ENCODE measurements at regions not wholly inside any gene's neighbourhood (a gene's known extent, or its start where the extent isn't known, plus 50 kb on each side); places are given as distances from the start of the nearest gene placed in this dataset.

GRCh38 chr16:86316967-86317812 is 193.1 kb upstream of the FOXF1 start:
- H3K9ac ChIP-seq (ENCODE audit: low read length) = no peak overlapping the region
- H3K79me2 ChIP-seq (ENCODE audit: insufficient read depth, low read length) = no peaks in the 10 kb centered on the region
- BruUV-seq (replicated peaks) = no TSS peak
- no peak overlapping the region for H3K4me2 ChIP-seq (ENCODE audit: low read length)
- ChIA-PET RAD21 (ENCODE audit: low non-redundant PET in 1 of 2, low total read pairs in 2 of 2, uncharacterized antibody in 2 of 2, unreplicated experiment in 2 of 2) (no interaction called here), POLR2A (no interaction called here), CTCF (interaction anchor here (1.4 kb wide), 1 partner anchor 64 kb away, joined by 4 read pairs; no protein-coding TSS in a partner anchor)
- peak in 2 of 3 experiments; percentile 13 to 33; a peak in 3 of 6 replicates for TF ChIP-seq CTCF (IDR thresholded peaks at IDR 0.05 in 2 of 3, conservative IDR thresholded peaks at IDR 0.05 in 1 of 3; ENCODE audit: borderline replicate concordance in 1 of 3, insufficient read depth in 1 of 3, low read depth in 2 of 3, low read length in 2 of 3)
- TF ChIP-seq EZH2 (IDR thresholded peaks at IDR 0.05) = no peak
- H3K9me2 ChIP-seq (ENCODE audit: insufficient read depth) = no peaks in the 10 kb centered on the region
- H3K27ac ChIP-seq (ENCODE audit: low read depth, low read length) = no peak overlapping the region
- no peaks in the 10 kb centered on the region for H3K36me3 ChIP-seq (ENCODE audit: control insufficient read depth in 1 of 2, insufficient read depth in 2 of 2, low read length in 2 of 2)
- ATAC-seq = 0 out of 2 replicates have a peak, but pooled peaks have one; percentile 42
- intact Hi-C loops (cut with micrococcal nuclease) = no loop called here
- DNase-seq (ENCODE audit: low read depth, low spot score) = no peak
- H3K4me1 ChIP-seq (ENCODE audit: control insufficient read depth in 1 of 2, insufficient read depth in 2 of 2, low read length in 2 of 2) = no peaks in the 10 kb centered on the region
- H3K9me3 ChIP-seq (ENCODE audit: control insufficient read depth in 1 of 2, insufficient read depth in 1 of 2, low read depth in 1 of 2, low read length in 2 of 2) = no peaks in the 10 kb centered on the region
- H2AFZ ChIP-seq (ENCODE audit: low read depth, low read length, poor library complexity, severe bottlenecking) = peak overlapping the region; percentile 48
- no peaks in the 10 kb centered on the region for H4K20me1 ChIP-seq (ENCODE audit: insufficient read depth)
- no peak overlapping the region for H3K4me3 ChIP-seq (replicated peaks in 1 of 2; ENCODE audit: low read depth in 1 of 2, low read length in 2 of 2)
- no peaks in the 10 kb centered on the region for H3K27me3 ChIP-seq (ENCODE audit: insufficient read depth, low read length)

GRCh38 chr16:86317813-86318650 is 192.3 kb upstream of the FOXF1 start:
- ATAC-seq (no peak; the same call in 1 of the 2 replicates), DNase-seq (ENCODE audit: low read depth, low spot score) (no peak)
- Histone ChIP-seq H3K4me2 (ENCODE audit: low read length) (no peak overlapping the region), H3K9me3 (ENCODE audit: control insufficient read depth in 1 of 2, insufficient read depth in 1 of 2, low read depth in 1 of 2, low read length in 2 of 2) (no peaks in the 10 kb centered on the region), H3K9me2 (ENCODE audit: insufficient read depth) (no peaks in the 10 kb centered on the region), H3K79me2 (ENCODE audit: insufficient read depth, low read length) (no peaks in the 10 kb centered on the region), H3K4me3 (replicated peaks in 1 of 2; ENCODE audit: low read depth in 1 of 2, low read length in 2 of 2) (no peak overlapping the region), H3K27ac (ENCODE audit: low read depth, low read length) (no peak overlapping the region), H4K20me1 (ENCODE audit: insufficient read depth) (no peaks in the 10 kb centered on the region), H3K9ac (ENCODE audit: low read length) (no peak overlapping the region), H3K27me3 (ENCODE audit: insufficient read depth, low read length) (no peaks in the 10 kb centered on the region), H3K4me1 (ENCODE audit: control insufficient read depth in 1 of 2, insufficient read depth in 2 of 2, low read length in 2 of 2) (no peaks in the 10 kb centered on the region), H2AFZ (ENCODE audit: low read depth, low read length, poor library complexity, severe bottlenecking) (peak overlapping the region; percentile 30), H3K36me3 (ENCODE audit: control insufficient read depth in 1 of 2, insufficient read depth in 2 of 2, low read length in 2 of 2) (no peaks in the 10 kb centered on the region)
- RAD21 ChIA-PET (ENCODE audit: low non-redundant PET in 1 of 2, low total read pairs in 2 of 2, uncharacterized antibody in 2 of 2, unreplicated experiment in 2 of 2) = no interaction called here
- BruUV-seq (replicated peaks) = no TSS peak
- no peak for TF ChIP-seq RAD21 (IDR thresholded peaks at IDR 0.05; ENCODE audit: low read depth)
- TF ChIP-seq JUND (IDR thresholded peaks at IDR 0.05) = no peak
- TF ChIP-seq, protein P1, sequence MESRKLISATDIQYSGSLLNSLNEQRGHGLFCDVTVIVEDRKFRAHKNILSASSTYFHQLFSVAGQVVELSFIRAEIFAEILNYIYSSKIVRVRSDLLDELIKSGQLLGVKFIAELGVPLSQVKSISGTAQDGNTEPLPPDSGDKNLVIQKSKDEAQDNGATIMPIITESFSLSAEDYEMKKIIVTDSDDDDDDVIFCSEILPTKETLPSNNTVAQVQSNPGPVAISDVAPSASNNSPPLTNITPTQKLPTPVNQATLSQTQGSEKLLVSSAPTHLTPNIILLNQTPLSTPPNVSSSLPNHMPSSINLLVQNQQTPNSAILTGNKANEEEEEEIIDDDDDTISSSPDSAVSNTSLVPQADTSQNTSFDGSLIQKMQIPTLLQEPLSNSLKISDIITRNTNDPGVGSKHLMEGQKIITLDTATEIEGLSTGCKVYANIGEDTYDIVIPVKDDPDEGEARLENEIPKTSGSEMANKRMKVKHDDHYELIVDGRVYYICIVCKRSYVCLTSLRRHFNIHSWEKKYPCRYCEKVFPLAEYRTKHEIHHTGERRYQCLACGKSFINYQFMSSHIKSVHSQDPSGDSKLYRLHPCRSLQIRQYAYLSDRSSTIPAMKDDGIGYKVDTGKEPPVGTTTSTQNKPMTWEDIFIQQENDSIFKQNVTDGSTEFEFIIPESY (IDR thresholded peaks at IDR 0.05; ENCODE audit: extremely low read depth, insufficient replicate concordance, low read length) = no peak
- no peak for TF ChIP-seq CEBPB (IDR thresholded peaks at IDR 0.05; ENCODE audit: low read depth)
- no peak for TF ChIP-seq EZH2phosphoT487 (IDR thresholded peaks at IDR 0.05; ENCODE audit: borderline replicate concordance)
- TF ChIP-seq, protein P2, sequence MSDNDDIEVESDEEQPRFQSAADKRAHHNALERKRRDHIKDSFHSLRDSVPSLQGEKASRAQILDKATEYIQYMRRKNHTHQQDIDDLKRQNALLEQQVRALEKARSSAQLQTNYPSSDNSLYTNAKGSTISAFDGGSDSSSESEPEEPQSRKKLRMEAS (IDR thresholded peaks at IDR 0.05) = no peak
- TF ChIP-seq SP1 (IDR thresholded peaks at IDR 0.05; ENCODE audit: low read depth) = no peak
- POLR2A ChIA-PET = no interaction called here
- CTCF ChIA-PET = interaction anchor here (1.4 kb wide), 1 partner anchor 65 kb away, joined by 4 read pairs; no protein-coding TSS in a partner anchor
- intact Hi-C loops (cut with micrococcal nuclease) = no loop called here
